OCI-LY7 (cell line): ENCODE measurements at regions not wholly inside any gene's neighbourhood (a gene's known extent, or its start where the extent isn't known, plus 50 kb on each side); places are given as distances from the start of the nearest gene placed in this dataset.

Experiments
- BruUV-seq: library from RNA; stranded (reverse); fragments of 400-500 nt; replicated peaks from 2 replicates; lab custom pipeline; 2021; lab: Mats Ljungman, UMichigan
- CTCF ChIA-PET: fragments of 300-600 bp; sonication (Branson Sonifier 250); formaldehyde crosslinking; loops from one replicate; lab custom pipeline; 2022; ENCODE audit warnings: antibody characterized with exemption; ENCODE audit not compliant: unreplicated experiment; lab: Charles Lee
- POLR2A ChIA-PET: fragments of 300-600 bp; sonication (Branson Sonifier 250); formaldehyde crosslinking; loops from one replicate; lab custom pipeline; 2022; ENCODE audit warnings: antibody characterized with exemption; lab: Charles Lee
- DNase-seq: peaks from one replicate; pipeline ENCODE4 v3.0.0-alpha.2; 2015; ENCODE audit warnings: low spot score
- H2AFZ ChIP-seq: fragments of 200-600 bp; sonication (generic), shearing (Covaris generic); 2 replicates; pipeline ENCODE4 v1.6.1; 2014; ENCODE audit warnings: mild to moderate bottlenecking, antibody characterized with exemption, low read length, moderate library complexity
- H3K27ac ChIP-seq: fragments of 200-600 bp; sonication (generic); 2 replicates; pipeline ENCODE4 v1.5.1; 2014; ENCODE audit warnings: mixed run types, low read depth, mild to moderate bottlenecking, moderate library complexity, low read length, inconsistent platforms; ENCODE audit not compliant: poor library complexity, severe bottlenecking
- H3K36me3 ChIP-seq: fragments of 200-600 bp; sonication (generic); 2 replicates; pipeline ENCODE4 v1.6.1; 2014; ENCODE audit warnings: mild to moderate bottlenecking, antibody characterized with exemption, low read length, moderate library complexity, mixed read lengths; ENCODE audit not compliant: insufficient read depth
- H3K4me1 ChIP-seq: fragments of 200-600 bp; sonication (generic); 2 replicates; pipeline ENCODE4 v1.5.1; 2014; ENCODE audit warnings: mild to moderate bottlenecking, low read length; ENCODE audit not compliant: insufficient read depth, poor library complexity, severe bottlenecking
- H3K4me2 ChIP-seq: fragments of 200-600 bp; sonication (generic); 2 replicates; pipeline ENCODE4 v1.6.1; 2014; ENCODE audit warnings: mild to moderate bottlenecking, low read length
- H3K4me3 ChIP-seq: fragments of 200-600 bp; sonication (generic); 2 replicates; pipeline ENCODE4 v1.5.1; 2014; ENCODE audit warnings: mild to moderate bottlenecking, low read depth, low read length; ENCODE audit not compliant: poor library complexity, severe bottlenecking
- H3K79me2 ChIP-seq: fragments of 200-600 bp; sonication (generic); 2 replicates; pipeline ENCODE4 v1.6.1; 2016; ENCODE audit warnings: low read depth, mild to moderate bottlenecking, low read length, moderate library complexity, mixed read lengths; ENCODE audit not compliant: insufficient read depth
- H3K9me2 ChIP-seq: fragments of 200-600 bp; sonication (generic); 2 replicates; pipeline ENCODE4 v1.6.1; 2016; ENCODE audit warnings: mild to moderate bottlenecking, low read length, mixed read lengths; ENCODE audit not compliant: insufficient read depth
- H3K9me3 ChIP-seq: fragments of 200-600 bp; sonication (generic); 2 replicates; pipeline ENCODE4 v1.6.1; 2014; ENCODE audit warnings: mild to moderate bottlenecking, mixed run types, low read length, mixed read lengths
- H4K20me1 ChIP-seq: fragments of 200-600 bp; sonication (generic); 2 replicates; pipeline ENCODE4 v1.6.1; 2014; ENCODE audit warnings: mild to moderate bottlenecking, antibody characterized with exemption, low read length, moderate library complexity, mixed read lengths; ENCODE audit not compliant: insufficient read depth
- CTCF ChIP-seq: fragments of 200-600 bp; sonication (generic); conservative IDR thresholded peaks from 2 replicates; pipeline ENCODE4 v1.5.1; 2014; ENCODE audit warnings: mild to moderate bottlenecking, antibody characterized with exemption, low read length, moderate library complexity, mixed read lengths
- EZH2phosphoT487 ChIP-seq: fragments of 200-600 bp; sonication (generic); IDR thresholded peaks from 2 replicates; pipeline ENCODE4 v1.6.1; 2018; ENCODE audit warnings: low read depth, borderline replicate concordance, mild to moderate bottlenecking, mixed run types, antibody characterized with exemption, low read length, moderate library complexity, mixed read lengths
- intact Hi-C: fragments of 100-400 bp; cut with micrococcal nuclease; formaldehyde crosslinking; loops from one replicate; pipeline ENCODE4 v1.10.0; 2022; ENCODE audit not compliant: unreplicated experiment

GRCh38 chr4:14865031-14865366 is 137.3 kb upstream of the CPEB2 start:
- no peaks in the 10 kb centered on the region for H3K36me3 ChIP-seq
- no peak overlapping the region for H2AFZ ChIP-seq
- H3K9me3 ChIP-seq = no peaks in the 10 kb centered on the region
- no peak for DNase-seq
- no peak for TF ChIP-seq CTCF
- TF ChIP-seq EZH2phosphoT487 = no peak
- ChIA-PET CTCF (interaction anchor here (0.5 kb wide), 1 partner anchor 35 kb away, joined by 3 read pairs; no protein-coding TSS in a partner anchor), POLR2A (no interaction called here)
- H3K9me2 ChIP-seq = no peaks in the 10 kb centered on the region
- no peaks in the 10 kb centered on the region for H4K20me1 ChIP-seq
- H3K4me3 ChIP-seq = no peak overlapping the region
- no peaks in the 10 kb centered on the region for H3K79me2 ChIP-seq
- no TSS peak for BruUV-seq
- no peaks in the 10 kb centered on the region for H3K4me1 ChIP-seq
- no peak overlapping the region for H3K4me2 ChIP-seq
- intact Hi-C loops = no loop called here
- H3K27ac ChIP-seq = no peak overlapping the region

GRCh38 chr4:14865804-14866203 is 136.5 kb upstream of the CPEB2 start:
- intact Hi-C loops = no loop called here
- TF ChIP-seq CTCF (no peak), EZH2phosphoT487 (no peak)
- H3K9me2 ChIP-seq = no peaks in the 10 kb centered on the region
- H3K4me2 ChIP-seq = no peak overlapping the region
- no peaks in the 10 kb centered on the region for H4K20me1 ChIP-seq
- no peaks in the 10 kb centered on the region for H3K4me1 ChIP-seq
- no peaks in the 10 kb centered on the region for H3K36me3 ChIP-seq
- H3K79me2 ChIP-seq = no peaks in the 10 kb centered on the region
- ChIA-PET CTCF (interaction anchor here (0.5 kb wide), 1 partner anchor 35 kb away, joined by 3 read pairs; no protein-coding TSS in a partner anchor), POLR2A (no interaction called here)
- no peak overlapping the region for H3K4me3 ChIP-seq
- H3K9me3 ChIP-seq = no peaks in the 10 kb centered on the region
- no peak for DNase-seq
- H3K27ac ChIP-seq = no peak overlapping the region
- no peak overlapping the region for H2AFZ ChIP-seq
- BruUV-seq = no TSS peak

- no peaks in the 10 kb centered on the region for H3K36me3 ChIP-seq
- H3K4me1 ChIP-seq = no peaks in the 10 kb centered on the region
- TF ChIP-seq EZH2phosphoT487 (no peak), CTCF (no peak)
- H2AFZ ChIP-seq = no peak overlapping the region
- H3K79me2 ChIP-seq = no peaks in the 10 kb centered on the region
- no TSS peak for BruUV-seq
- intact Hi-C loops = no loop called here
- no peaks in the 10 kb centered on the region for H3K9me3 ChIP-seq
- ChIA-PET POLR2A (interaction anchor here (1.6 kb wide), 1 partner anchor 8 kb away, joined by 5 read pairs; no protein-coding TSS in a partner anchor), CTCF (no interaction called here)
- no peaks in the 10 kb centered on the region for H3K9me2 ChIP-seq
- no peaks in the 10 kb centered on the region for H4K20me1 ChIP-seq
- H3K4me3 ChIP-seq = no peak overlapping the region
- DNase-seq = no peak
- H3K27ac ChIP-seq = no peak overlapping the region
- no peak overlapping the region for H3K4me2 ChIP-seq
Observed at GRCh38 chr4:14867847-14868246, 134.4 kb upstream of the CPEB2 start.
